ENCODE measurements at regions not wholly inside any gene's neighbourhood (a gene's known extent, or its start where the extent isn't known, plus 50 kb on each side); places are given as distances from the start of the nearest gene placed in this dataset.
A peak's percentile ranks its signal among the peaks of the same experiment; 100 is the strongest.

- DNase-seq = no peak
Measured at GRCh38 chr4:136650541-136651277, 881.6 kb downstream of the PCDH18 start.

DNA sequence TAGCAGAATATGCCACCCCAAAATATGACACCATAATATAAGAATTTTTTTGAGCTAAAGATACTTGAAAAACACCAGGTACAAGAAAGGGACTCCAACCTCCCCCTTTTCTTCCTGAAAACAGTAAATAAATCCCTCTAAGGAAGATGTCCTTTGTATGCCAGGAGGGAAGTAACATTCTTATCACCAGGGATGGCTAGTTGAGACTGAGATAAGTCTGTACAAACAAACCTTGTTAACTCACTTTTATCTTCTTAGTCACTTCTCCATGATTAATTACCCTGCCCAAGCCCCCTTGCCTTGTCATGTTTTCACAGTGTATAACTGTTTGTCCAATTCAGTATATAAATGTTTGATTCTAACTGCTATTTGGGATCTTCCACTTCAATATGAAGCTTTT lies 888.0 kb downstream of the PCDH18 start:
- no peak for DNase-seq

DNA sequence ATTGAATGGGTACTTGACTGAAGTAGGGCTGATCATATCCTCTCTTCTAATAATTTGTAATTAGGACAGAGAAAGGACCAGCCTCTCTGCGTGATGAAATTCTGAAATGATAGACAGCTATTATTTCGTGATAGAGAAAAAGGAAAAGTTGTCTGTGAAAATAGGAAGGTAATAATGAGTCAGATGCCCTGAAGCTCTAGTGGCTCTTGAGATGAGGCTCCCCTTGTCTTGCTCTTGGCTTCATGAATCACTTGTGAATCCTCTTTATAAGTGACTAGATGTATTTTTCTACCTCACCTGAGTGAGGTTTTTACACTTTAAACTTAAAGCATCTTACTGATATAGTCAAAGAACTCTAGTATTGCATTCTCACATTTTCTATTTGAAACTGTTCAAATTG lies 888.9 kb downstream of the PCDH18 start:
- no peak for DNase-seq

- peak in 1 of 2 experiments; percentile 8 for DNase-seq
Measured at GRCh38 chr4:136637071-136637777, 895.1 kb downstream of the PCDH18 start.

DNA sequence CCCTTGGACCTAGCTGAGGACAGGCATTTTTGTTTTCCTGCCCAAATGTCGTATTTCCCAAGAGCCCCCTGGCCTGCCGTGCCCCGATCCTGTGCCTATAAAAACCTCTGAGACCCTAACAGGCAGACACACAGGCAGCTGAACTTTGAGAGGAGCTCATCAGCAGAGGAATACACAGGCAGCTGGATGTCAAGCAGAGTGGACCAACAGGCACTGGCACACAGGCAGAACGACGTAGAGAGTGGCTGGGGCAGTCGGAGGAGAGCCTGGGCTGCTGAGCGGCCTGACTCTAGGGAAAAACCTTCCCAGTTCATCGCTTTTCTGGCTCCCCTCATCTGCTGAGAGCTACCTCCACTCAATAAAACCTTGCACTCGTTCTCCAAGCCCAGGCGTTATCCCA lies 896.1 kb downstream of the PCDH18 start:
- no peak for DNase-seq

DNA sequence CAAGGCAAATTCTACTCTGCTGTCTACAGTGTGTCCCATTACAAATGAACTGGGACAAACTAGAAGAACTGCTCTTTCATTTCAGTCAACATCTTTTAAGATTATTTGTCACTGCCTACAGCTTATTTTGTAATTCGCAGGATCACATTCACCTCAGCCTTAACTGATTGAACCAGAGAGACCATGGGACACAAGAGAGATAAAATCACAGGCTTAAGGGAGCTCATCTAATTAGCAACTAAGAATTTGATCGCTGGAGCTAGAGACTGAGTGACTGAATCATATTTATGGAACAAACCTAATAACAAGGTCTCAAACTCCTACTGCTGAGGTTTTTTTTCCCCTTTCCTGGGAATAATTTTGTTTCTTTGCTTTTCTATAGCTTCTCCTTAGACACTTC lies 898.2 kb downstream of the PCDH18 start:
- DNase-seq = no peak

DNA sequence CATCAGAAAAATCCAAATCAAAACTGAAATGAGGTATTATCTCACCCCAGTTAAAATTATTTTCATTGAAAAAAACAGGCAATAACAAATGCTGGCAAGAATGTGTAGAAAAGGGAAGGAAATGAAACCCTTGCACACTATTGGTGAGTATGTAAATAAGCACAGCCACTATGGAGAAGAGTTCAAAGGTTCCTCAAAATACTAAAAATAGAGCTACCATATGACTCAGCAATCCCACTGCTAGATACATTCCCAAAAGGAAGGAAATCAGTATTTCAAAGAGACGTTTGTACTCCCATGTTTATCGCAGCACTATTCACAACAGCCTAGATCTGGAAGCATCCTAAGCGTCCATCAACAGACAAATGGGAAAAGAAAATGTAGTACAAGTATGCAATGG lies 932.4 kb downstream of the PCDH18 start:
- DNase-seq = no peak

- DNase-seq = no peak
Measured at GRCh38 chr4:136590440-136590839, 941.9 kb downstream of the PCDH18 start.

DNA sequence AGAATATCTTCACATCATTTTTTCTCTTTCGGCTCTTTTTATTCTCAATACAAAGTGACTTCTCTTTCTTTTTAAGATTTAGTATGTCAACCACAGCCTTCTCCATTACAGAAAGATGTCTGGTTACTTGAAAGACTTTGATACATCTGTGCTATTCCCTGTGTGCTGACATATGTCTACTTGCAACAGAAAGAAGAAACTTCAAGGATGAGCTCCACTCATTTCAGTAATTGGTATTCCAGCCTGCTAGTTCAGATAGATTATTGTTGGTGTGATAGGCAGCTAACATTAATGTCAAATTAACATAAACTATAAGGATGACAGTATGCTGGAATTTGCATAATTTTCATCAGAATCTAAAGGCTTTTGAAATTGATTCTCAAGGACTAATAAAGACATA lies 948.7 kb downstream of the PCDH18 start:
- DNase-seq = no peak

DNA sequence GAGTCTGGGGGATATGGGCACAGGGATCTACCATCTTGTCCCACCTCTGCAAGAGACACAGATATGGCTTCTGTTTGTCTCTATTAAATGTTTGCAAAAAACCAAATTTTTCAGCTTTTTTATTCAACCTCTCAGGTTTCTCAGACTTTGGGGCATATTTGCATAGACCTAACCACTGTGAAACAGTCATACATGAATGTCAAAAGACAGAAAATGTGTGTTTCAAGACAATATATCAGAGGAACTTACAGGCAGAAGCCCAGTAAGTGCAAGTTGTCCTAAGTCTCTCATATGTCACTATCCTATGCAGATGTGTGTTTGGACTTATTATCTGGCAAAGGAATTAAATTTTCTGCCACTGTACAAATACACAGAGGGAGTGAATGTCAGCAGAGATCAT lies 951.2 kb downstream of the PCDH18 start:
- DNase-seq = no peak

- DNase-seq = no peak
Measured at GRCh38 chr4:136575146-136575545, 957.1 kb downstream of the PCDH18 start.

- no peak for DNase-seq
Measured at GRCh38 chr4:136573460-136573859, 958.8 kb downstream of the PCDH18 start.

DNA sequence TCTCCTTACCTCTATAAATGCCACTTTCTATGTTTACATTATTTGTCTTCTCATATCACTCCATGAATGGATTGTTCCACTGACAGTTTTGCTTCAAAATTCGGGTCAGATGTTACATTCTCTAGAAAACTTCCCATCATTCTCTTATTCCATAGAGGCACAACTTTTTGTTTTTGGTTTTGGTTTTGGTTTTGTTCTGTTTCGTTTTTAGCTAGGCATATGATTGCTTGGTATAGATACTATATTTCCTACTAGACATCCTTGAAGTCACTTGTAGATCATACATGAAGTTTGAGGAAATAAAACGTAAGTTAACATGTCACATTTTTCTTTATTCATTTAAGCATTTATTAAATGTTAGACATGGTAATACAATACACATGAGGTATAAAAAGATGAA lies 961.0 kb downstream of the PCDH18 start:
- no peak for DNase-seq

GRCh38 chr4:136562834-136563233 lies 969.5 kb downstream of the PCDH18 start:
- no peak for DNase-seq

GRCh38 chr4:136558940-136559494 lies 973.3 kb downstream of the PCDH18 start:
- no peak for DNase-seq

DNA sequence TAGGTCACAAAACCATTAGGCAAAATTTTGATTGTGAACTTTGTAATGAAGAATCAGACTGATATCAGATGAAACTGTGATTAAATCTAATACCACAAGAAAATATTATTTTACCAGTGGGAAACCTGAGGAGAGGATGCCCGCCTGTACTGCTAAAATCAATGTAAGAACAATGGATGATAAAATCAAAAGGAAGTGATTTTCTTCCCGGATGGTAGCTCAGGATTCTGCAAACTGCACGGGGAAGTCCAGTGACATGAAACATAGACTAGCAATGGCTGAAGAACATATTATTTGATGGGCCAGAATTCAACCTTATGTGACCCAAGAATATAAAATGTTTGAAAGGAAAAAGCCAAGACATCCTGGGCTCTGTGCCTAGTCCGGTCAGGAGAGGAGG lies 974.9 kb downstream of the PCDH18 start:
- no peak for DNase-seq

DNA sequence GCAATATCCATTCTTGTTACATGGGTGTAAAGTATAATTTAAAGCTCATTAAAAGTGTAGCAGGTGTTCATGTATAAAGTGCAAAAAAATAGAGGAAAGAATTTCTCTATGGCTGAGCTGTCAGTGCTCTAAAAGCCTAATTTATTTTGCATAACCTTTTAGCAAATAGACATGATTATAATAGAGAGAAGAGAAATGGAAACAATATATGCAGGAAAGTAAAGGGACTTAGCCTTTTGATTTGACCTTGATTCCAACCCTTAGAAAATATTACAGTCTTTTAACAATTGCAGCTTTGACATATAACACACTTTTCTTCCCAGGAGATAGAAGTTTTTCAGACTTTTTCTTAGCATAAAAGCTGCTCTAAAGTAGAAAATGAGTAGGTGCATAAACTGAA lies 978.3 kb downstream of the PCDH18 start:
- DNase-seq = no peak

GRCh38 chr4:136551753-136552152 lies 980.5 kb downstream of the PCDH18 start:
- DNase-seq = no peak

GRCh38 chr4:136540747-136541146 lies 991.5 kb downstream of the PCDH18 start:
- no peak for DNase-seq

GRCh38 chr4:136528131-136528530 lies 1004.2 kb downstream of the PCDH18 start:
- DNase-seq = no peak

GRCh38 chr4:136526517-136526916 lies 1005.8 kb downstream of the PCDH18 start:
- DNase-seq = no peak

DNA sequence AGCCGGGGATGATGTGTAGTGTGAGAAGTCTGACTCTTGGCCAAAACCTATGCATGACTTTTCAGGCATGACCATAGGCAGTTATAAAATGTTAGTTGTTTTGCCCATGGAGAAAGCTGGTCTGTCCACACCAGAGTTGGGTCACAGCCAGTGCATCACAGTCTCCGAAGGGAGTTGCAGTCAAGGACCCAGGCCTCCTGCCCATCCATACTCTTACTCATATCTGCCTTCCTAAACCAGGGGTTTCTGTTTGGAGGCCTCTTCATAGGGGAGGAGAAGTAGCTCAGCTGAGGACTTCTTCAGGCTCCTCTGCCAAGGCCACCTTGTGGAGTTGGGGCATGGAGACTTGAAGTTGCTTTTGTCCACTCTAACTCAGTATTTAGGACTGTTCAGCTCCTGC lies 1008.3 kb downstream of the PCDH18 start:
- no peak for DNase-seq

GRCh38 chr4:136516371-136516770 lies 1015.9 kb downstream of the PCDH18 start:
- DNase-seq = no peak

DNA sequence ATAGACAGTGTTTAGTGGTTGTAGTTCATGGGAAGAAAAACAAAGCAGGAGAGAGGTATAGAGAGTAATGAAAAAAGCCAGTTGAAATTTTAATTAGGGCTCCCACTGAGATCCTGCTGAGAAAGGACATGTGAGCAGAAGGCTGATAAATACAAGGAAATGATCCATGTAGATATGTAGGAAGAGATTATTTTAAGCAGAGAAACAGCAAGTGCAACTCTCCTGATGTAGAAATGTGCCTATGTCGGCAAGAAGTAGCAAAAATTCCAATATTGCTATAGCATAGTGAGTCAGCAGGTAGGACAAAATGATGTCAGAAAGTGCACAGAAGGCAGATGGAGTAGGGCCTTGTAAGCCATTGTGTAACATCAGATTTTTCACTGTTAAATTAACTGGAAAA lies 1027.3 kb downstream of the PCDH18 start:
- DNase-seq = peak; percentile 9 to 29
